PC-9 (cell line): ENCODE measurements at regions not wholly inside any gene's neighbourhood (a gene's known extent, or its start where the extent isn't known, plus 50 kb on each side); places are given as distances from the start of the nearest gene placed in this dataset.

Experiments
- BruUV-seq: library from RNA; stranded (reverse); fragments of 400-500 nt; replicated peaks from 2 replicates; lab custom pipeline; 2021; lab: Mats Ljungman, UMichigan
- CTCF ChIA-PET: fragments of 300-600 bp; sonication (Branson Sonifier 250); formaldehyde crosslinking; loops from one replicate; lab custom pipeline; 2022; ENCODE audit warnings: antibody characterized with exemption; lab: Charles Lee
- POLR2A ChIA-PET: fragments of 300-600 bp; sonication (Branson Sonifier 250); formaldehyde crosslinking; loops from one replicate; lab custom pipeline; 2022; ENCODE audit warnings: antibody characterized with exemption; ENCODE audit not compliant: unreplicated experiment; lab: Charles Lee
- DNase-seq, 2 experiments: peaks; one replicate each; pipeline versions ENCODE4 v3.0.0 to v3.0.0-alpha.2; 2015 to 2022; ENCODE audit warnings: mixed read lengths in 1 of 2
- H2AFZ ChIP-seq: fragments of 200-600 bp; sonication (generic); 2 replicates; pipeline ENCODE4 v1.8.1; 2017; ENCODE audit warnings: antibody characterized with exemption
- H3F3A ChIP-seq: fragments of 200-600 bp; sonication (generic); 2 replicates; pipeline ENCODE4 v1.8.1; 2017; ENCODE audit warnings: antibody characterized with exemption, mild to moderate bottlenecking, low read depth; ENCODE audit not compliant: insufficient read depth
- H3K27ac ChIP-seq: fragments of 200-600 bp; sonication (generic); 2 replicates; pipeline ENCODE4 v1.6.1; 2016; ENCODE audit warnings: mixed run types
- H3K27me3 ChIP-seq: fragments of 200-600 bp; sonication (generic); 2 replicates; pipeline ENCODE4 v1.6.1; 2016; ENCODE audit warnings: low read depth, mixed run types; ENCODE audit not compliant: insufficient read depth
- H3K36me3 ChIP-seq: fragments of 200-600 bp; sonication (generic); 2 replicates; pipeline ENCODE4 v1.6.1; 2016; ENCODE audit warnings: low read depth, mixed run types
- H3K4me1 ChIP-seq: fragments of 200-600 bp; sonication (generic); replicated peaks from 2 replicates; pipeline ENCODE4 v1.6.1; 2016; ENCODE audit warnings: mixed run types; ENCODE audit not compliant: insufficient read depth
- H3K4me2 ChIP-seq: fragments of 200-600 bp; sonication (generic); 2 replicates; pipeline ENCODE4 v1.6.1; 2017; ENCODE audit warnings: mixed run types
- H3K4me3 ChIP-seq: fragments of 200-600 bp; sonication (generic); 2 replicates; pipeline ENCODE4 v1.6.1; 2016; ENCODE audit warnings: mixed run types
- H3K79me2 ChIP-seq: fragments of 200-600 bp; sonication (generic); 2 replicates; pipeline ENCODE4 v1.6.1; 2017; ENCODE audit warnings: low read depth, mixed run types
- H3K9me2 ChIP-seq: fragments of 200-600 bp; sonication (generic); 2 replicates; pipeline ENCODE4 v1.8.1; 2017; ENCODE audit warnings: mild to moderate bottlenecking; ENCODE audit not compliant: insufficient read depth
- H3K9me3 ChIP-seq: fragments of 200-600 bp; sonication (generic); 2 replicates; pipeline ENCODE4 v1.8.1; 2016; ENCODE audit warnings: low read depth; ENCODE audit not compliant: insufficient read depth
- H4K20me1 ChIP-seq: fragments of 200-600 bp; sonication (generic); 2 replicates; pipeline ENCODE4 v1.8.1; 2017; ENCODE audit not compliant: insufficient read depth
- CTCF ChIP-seq: fragments of 200-600 bp; sonication (generic); conservative IDR thresholded peaks from 2 replicates; pipeline ENCODE4 v1.6.1; 2017; ENCODE audit warnings: mixed run types, antibody characterized with exemption, mild to moderate bottlenecking, moderate library complexity
- EZH2 ChIP-seq: fragments of 200-600 bp; sonication (generic); IDR thresholded peaks from 2 replicates; pipeline ENCODE4 v1.8.0; 2017; ENCODE audit warnings: antibody characterized with exemption, low read depth
- intact Hi-C: fragments of 100-400 bp; cut with micrococcal nuclease; formaldehyde crosslinking; loops from one replicate; pipeline ENCODE4 v1.10.0; 2022; ENCODE audit not compliant: unreplicated experiment

DNA sequence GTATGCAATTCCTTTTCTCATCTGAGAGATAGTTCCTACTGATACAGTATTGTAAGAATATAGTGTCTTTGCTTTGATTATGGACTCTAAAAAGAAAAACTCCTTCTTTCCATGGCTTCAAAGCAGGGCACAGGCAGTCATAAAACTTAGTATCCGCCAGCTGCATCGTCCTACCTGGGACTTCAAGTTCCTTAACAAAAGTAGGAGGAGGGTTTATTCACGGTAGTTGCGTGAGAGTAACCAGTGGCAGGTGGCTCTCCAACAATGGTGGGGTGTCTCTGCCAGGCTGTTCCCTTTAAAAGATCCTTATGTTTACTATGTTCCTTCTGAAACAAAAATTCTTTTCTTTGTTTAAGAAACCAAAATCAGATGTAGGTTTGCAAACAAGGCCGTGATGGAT is 173.5 kb upstream of the DMAC1 start:
- Histone ChIP-seq H3K9me2 (no peaks in the 10 kb centered on the region), H3K4me1 (no peaks in the 10 kb centered on the region), H3K4me2 (no peak overlapping the region), H3K9me3 (no peaks in the 10 kb centered on the region), H3K36me3 (no peaks in the 10 kb centered on the region), H3K27me3 (no peaks in the 10 kb centered on the region), H2AFZ (no peak overlapping the region), H3K79me2 (no peaks in the 10 kb centered on the region), H3K4me3 (no peak overlapping the region), H3F3A (no peaks in the 10 kb centered on the region), H3K27ac (no peak overlapping the region), H4K20me1 (no peaks in the 10 kb centered on the region)
- TF ChIP-seq CTCF (no peak), EZH2 (no peak)
- CTCF ChIA-PET = no interaction called here
- POLR2A ChIA-PET = no interaction called here
- DNase-seq = no peak
- intact Hi-C loops = no loop called here
- BruUV-seq = no TSS peak

GRCh38 chr9:7970681-7971330 is 171.2 kb upstream of the DMAC1 start:
- ChIA-PET POLR2A (no interaction called here), CTCF (no interaction called here)
- H3K9me2 ChIP-seq = no peaks in the 10 kb centered on the region

GRCh38 chr9:7968687-7969086 is 169.1 kb upstream of the DMAC1 start:
- TF ChIP-seq CTCF = no peak
- TF ChIP-seq EZH2 = no peak

More at GRCh38 chr9:7970681-7971330, 171.2 kb upstream of the DMAC1 start:
- no peaks in the 10 kb centered on the region for H3K9me3 ChIP-seq
- no peaks in the 10 kb centered on the region for H3K4me1 ChIP-seq
- no peaks in the 10 kb centered on the region for H4K20me1 ChIP-seq
- no peak overlapping the region for H3K4me3 ChIP-seq
- no peak for TF ChIP-seq EZH2
- no peak for TF ChIP-seq CTCF
- H3F3A ChIP-seq = no peaks in the 10 kb centered on the region
- H2AFZ ChIP-seq = no peak overlapping the region
- no peaks in the 10 kb centered on the region for H3K27me3 ChIP-seq
- no TSS peak for BruUV-seq
- intact Hi-C loops = no loop called here
- H3K79me2 ChIP-seq = no peaks in the 10 kb centered on the region
- DNase-seq = no peak
- no peak overlapping the region for H3K27ac ChIP-seq
- no peaks in the 10 kb centered on the region for H3K36me3 ChIP-seq
- no peak overlapping the region for H3K4me2 ChIP-seq

More at GRCh38 chr9:7968687-7969086, 169.1 kb upstream of the DMAC1 start:
- POLR2A ChIA-PET = no interaction called here
- CTCF ChIA-PET = no interaction called here
- H3K27ac ChIP-seq = no peak overlapping the region
- no peak for DNase-seq
- no peaks in the 10 kb centered on the region for H3K4me1 ChIP-seq
- H3K9me3 ChIP-seq = no peaks in the 10 kb centered on the region
- H3K36me3 ChIP-seq = no peaks in the 10 kb centered on the region
- no peaks in the 10 kb centered on the region for H3F3A ChIP-seq
- no peaks in the 10 kb centered on the region for H4K20me1 ChIP-seq
- no peaks in the 10 kb centered on the region for H3K27me3 ChIP-seq
- no peak overlapping the region for H2AFZ ChIP-seq
- no peak overlapping the region for H3K4me2 ChIP-seq
- no peaks in the 10 kb centered on the region for H3K79me2 ChIP-seq
- BruUV-seq = no TSS peak
- no peaks in the 10 kb centered on the region for H3K9me2 ChIP-seq
- H3K4me3 ChIP-seq = no peak overlapping the region
- intact Hi-C loops = no loop called here
